Fibroblast of skin of back (primary cell): ENCODE measurements at regions not wholly inside any gene's neighbourhood (a gene's known extent, or its start where the extent isn't known, plus 50 kb on each side); places are given as distances from the start of the nearest gene placed in this dataset.
"Not testable (repeated sequence)": the region's sequence is repeated elsewhere in the genome, so short reads cannot be mapped to it uniquely, and the experiment has no call there.

Experiments
- DNase-seq: peaks from one replicate; pipeline ENCODE4 v3.0.0-alpha.2; 2013

DNA sequence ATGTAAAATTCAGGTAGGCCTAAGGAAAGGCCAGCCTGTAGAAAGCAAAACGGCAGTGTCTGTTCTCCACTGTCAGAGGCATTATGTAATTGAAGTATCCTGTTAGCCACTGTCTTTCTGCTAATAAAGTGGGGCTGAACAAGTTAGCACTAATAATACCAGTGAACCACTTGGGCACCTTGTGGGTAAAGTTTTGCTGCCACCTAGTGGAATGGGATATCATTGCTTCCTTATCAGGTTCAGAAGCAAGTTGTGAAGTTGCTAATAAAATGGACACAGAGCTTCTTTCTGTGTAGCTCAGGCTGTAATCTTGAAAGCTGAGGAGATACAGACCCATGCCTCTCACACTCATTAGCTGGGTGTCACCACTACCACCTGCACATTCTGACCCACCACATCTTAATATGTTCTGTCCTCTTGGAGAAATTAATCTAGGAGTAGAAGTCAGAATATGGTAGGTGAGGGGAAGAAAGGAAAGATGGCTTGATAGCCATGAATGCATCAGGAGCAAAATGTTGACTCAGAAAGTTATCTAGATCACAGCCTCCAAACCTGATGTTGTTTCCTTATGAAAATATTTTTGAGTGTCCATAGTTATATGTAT lies 175.1 kb downstream of the SEPTIN7 start:
- peak; percentile 65 for DNase-seq

DNA sequence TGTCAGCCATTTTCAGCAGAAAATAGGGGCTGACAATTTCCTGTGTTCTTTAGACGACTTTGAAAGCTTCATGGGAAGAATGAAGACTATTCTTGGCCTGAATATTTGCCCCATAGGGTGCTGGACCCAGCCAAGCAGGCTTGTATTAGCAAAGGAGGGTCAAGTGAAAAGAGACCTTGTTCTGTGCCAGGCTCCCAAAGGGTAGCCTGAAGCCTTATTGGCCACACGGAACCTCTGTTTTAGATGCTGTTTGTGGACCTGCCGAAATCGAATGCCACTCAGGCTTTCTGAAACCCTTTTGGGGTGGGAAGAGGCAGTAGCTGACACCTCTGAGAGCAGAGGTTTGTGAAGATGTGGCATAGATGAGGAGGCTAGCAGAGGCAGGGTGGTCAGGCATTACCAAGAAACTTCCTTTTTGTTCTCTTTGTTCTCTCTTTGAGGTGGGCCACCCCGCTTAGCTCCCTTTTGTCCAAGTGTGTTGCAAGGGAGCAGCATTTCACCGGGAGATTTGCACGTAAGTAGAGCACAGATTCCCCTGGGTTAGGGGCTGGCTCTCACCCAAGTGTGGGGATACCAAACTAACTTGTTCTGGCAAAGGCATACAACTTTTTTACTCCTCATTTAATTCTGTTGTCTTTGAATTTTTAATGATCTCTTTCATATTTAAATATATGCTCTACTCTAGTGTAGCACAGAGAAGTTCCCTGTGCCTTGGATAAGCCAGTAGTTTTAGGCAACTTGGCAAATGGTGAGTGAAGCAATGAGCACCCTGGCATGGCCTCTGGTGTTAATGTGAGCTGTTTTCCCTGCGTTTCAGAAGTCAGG lies 174.0 kb upstream of the EEPD1 start:
- DNase-seq = not testable (repeated sequence)

DNA sequence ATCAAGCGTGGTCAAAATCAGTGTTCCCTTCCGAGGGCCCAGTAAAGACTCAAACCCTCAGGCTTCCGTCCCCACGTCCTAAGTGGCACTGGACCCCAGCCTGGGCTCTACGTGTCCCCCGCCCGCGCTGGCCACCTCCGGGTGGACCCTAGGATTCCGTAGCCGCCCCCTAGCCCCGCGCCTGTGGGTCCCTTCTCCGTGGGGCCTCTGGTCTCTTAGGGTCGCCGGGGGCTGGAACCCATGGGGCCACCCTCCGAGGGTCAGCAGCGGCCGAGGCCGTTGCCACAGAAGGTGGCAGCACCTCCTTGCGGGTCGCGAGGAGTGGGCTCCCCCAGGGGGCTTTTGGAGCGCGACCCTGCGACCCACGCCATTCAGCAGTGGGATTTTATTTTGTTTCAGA lies 170.5 kb upstream of the EEPD1 start:
- DNase-seq = no peak

DNA sequence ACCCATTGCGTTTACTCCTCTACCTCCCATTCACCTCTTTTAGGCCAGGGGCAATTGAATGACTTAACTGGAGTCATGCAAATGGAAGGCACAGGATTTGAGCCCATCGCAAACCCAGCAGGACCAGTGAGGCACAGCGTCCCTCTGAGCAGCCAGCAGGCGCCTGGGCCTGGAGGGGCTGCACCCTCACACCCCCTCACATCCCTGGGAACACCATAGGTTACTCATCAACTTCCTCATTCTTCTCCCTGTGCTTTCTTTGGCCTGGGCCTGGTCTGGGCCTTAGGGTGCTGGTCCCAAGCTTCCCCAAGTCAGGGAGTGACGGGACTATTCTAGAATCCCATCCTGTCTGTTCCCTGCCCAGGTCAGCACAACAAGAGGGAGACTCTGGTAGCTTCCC lies 169.4 kb upstream of the EEPD1 start:
- no peak for DNase-seq

DNA sequence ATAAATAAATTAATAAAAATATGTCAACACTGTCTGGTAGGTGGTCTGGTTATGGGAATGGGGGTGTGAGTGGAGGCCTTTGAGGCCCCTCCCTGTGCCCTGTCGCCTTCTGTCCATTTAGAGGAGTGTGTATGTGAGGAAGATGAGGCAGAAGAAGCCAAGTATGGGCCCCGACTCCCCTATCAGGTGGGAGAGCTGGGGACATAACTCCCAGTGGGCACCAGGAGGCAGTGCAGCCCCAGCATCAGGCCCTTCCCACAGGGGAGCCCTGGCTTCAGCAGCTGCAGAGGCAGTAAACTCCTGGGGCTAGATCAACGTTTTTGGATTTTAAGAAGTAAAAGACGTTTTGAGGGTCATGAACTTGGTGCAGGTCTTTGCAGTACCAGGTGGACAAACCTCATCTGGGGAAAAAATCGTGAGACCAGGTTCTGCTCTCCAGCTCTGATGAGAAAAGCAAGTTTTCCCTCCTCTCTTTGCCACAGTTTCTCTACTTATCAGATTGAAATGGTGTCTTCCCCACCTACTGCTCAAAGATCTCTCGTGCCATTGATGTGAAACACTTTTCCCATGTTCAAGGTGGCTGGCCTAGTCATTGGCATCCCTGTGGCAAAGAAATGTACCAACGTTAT lies 167.8 kb upstream of the EEPD1 start:
- DNase-seq = peak; percentile 65

DNA sequence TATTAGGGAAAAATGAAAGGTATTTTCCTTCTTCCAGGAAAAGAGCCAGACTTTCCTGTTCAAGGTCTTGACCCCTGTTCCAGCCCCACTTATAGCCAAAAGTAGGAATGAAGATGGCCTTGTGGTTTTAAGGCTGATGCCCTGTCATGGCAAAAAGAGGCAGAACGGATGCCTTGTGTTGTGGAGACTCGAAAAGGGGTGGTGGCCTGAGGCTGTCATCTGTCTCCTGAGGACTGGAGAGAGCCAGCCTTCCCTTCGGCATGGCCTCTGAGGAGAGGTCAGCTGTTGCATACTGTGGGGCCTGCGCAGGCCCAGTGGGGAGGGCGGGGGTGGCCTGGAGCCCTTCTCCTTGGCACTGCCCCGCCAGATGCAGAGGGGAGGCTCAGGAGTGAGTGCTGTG lies 166.0 kb upstream of the EEPD1 start:
- DNase-seq = no peak

DNA sequence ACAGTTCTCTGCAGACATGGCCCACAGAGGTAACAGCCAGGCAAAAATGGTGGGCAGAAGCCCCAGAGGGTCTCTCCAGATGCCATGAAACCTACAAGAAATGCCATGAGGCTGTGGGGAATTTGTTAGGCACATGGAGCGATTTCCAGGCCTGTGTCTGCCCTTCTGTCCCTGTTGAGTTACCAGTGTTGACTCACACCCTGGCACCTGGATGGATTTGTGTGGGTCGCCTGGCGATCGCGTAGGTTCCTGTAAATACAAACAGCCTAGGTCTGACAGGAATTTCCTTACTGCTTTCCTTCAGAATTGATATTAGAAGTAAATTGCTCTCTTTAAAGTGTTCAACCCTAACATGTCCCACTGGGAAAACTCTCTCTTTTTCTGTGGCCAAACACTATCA lies 164.9 kb upstream of the EEPD1 start:
- no peak for DNase-seq

DNA sequence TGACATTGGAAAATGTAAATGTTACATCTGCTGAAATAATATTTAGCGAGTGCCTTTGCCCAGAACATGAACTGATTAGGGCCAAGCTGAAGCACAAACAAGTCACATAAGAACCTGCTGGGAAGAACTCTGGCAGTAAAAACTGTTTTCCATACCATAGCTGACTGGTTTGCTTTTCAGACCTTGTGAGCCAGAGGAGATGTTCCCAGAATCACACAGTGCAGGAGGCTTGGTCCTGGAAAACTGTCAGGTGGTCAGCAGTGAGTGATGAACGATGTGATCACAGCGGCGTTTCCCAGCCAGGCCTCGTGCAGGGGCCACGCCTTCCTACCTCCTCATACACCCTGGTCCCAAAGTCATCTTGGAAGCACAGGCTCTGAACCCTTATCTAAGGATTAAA lies 164.2 kb upstream of the EEPD1 start:
- no peak for DNase-seq

DNA sequence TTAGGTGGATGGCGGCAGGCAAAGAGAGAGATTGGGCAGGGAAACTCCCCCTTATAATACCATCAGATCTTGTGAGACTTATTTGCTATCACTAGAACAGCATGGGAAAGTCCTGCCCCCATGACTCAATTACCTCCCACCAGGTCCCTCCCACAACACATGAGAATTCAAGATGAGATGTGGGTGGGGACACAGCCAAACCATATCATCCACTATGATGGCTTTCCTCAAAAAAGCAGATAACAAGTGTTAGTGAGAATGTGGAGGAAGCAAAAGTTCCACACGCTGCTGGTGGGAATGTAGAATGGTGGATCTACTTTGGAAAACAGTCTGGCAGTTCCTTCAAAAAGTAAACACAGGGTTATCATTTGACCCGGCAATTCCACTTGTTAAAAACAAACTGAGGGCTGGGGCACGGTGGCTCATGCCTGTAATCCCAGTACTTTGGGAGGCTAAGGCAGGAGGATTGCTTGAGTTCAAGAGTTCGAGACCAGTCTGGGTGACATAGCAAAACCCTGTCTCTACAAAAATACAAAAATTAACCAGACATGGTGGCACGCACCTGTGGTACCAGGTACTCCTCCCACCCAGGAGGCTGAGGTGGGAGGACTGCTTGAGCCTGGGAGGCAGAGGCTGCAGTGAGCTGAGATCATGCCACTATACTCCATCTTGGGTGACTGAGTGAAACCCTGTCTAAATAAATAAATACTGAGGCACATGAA lies 161.4 kb upstream of the EEPD1 start:
- no peak for DNase-seq

DNA sequence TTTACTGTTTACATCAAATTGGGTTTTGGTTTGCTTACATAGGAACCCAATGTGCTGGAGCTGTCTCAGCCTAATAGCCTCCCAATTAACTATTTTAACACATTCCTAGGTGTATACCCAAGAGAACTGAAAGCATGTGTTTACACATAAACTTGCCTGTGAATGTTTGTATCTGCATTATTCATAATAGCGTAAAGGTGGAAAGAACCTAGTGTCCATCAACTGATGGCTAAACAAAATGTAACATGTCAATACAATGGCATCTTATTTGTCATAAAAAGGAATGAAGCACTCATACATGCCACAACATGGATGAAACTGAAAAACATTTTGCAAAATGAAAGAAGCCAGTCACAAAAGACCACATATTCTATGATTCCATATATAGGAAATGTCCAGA lies 160.6 kb upstream of the EEPD1 start:
- peak; percentile 29 for DNase-seq

DNA sequence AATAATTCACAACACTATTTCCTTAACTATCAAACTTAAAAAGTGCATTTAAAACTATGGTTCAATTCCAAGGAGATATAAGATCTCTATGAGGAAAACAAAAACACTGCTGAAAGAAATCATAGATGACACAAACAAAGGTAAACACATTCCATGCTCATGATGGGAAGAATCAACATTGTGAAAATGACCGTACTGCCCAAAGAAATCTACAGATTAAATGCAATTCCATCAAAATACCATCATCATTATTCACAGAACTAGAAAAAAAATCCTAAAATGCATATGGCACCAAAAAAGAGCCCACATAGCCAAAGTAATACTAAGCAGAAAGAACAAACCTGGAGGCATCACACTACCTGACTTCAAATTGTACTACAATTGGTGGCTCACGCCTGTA lies 159.9 kb upstream of the EEPD1 start:
- peak; percentile 32 for DNase-seq

DNA sequence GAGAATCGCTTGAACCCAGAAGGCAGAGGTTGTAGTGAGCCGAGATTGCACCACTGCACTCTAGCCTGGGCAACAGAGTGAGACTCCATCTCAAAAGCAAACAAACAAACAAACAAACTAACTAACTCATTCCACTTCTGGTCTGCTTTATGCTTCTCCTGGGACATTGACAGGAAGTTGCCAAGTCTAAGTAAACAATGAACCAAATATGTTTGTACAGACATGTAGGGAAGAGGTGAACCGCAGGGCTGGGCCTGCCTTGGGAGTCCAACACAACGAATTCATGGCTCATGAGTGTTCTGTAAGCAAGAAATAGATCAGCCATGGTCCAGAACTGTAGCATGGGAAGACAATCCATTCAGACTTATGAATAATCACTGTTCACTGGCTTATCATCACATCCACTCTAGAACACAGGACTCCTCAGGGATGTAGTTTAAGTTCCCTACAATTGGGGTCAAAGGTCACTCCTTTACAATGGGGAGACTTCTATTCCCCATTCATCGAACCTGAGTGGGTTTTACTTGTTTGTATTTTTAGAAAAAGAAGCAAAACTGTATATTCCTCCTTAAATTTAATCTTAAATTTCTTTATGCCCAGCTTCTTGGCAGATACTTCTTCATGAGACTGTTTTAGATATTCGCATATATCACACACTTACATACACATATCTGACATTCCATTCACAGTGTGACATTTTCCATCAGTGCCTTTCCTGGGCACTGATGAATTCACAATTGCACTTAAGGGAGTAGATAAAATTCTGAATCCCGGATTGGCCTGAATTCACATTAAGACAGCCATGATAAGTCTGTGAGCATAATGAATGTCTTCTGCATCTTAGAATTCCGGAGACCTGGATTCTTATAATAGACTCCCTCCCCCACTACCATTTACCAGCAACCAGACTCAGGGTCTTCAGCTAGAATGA lies 159.1 kb upstream of the EEPD1 start:
- peak; percentile 73 for DNase-seq

DNA sequence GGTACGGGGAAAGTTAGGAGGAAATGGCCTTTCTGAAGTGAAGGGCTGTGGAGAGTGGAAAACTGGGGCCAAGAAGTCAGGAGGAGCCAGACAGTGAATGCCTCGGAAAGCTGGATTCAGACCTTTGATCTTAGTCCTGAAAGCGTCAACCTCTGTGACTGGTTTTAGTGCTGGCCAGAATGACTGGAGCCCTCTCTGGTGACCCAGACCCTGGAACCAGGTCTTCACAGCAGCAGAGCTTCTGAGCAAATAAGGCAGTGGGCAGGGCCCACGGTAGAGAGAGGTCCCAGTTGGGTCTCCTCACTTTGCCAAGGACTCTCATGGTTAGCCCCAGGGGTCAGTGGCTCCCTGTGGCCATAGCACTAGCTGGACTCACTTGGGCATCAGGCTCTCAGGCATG lies 157.7 kb upstream of the EEPD1 start:
- DNase-seq = no peak

DNA sequence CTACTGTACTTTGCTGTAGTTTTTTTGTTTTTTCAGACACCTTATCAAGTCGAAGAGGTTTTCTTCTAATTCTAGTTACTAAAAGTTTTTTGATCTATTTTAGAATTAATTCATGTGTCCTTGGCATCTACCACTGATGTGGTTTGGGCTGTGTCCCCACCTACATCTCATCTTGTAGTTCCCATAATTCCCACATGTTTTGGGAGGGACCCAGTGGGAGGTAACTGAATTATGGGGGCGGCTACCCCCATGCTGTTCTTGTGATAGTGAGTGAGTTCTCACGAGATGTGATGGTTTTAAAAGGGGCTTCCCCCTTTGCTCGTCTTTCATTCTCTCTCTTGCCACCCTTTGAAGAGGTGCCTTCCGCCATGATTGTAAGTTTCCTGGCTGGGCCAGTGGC lies 154.6 kb upstream of the EEPD1 start:
- no peak for DNase-seq

DNA sequence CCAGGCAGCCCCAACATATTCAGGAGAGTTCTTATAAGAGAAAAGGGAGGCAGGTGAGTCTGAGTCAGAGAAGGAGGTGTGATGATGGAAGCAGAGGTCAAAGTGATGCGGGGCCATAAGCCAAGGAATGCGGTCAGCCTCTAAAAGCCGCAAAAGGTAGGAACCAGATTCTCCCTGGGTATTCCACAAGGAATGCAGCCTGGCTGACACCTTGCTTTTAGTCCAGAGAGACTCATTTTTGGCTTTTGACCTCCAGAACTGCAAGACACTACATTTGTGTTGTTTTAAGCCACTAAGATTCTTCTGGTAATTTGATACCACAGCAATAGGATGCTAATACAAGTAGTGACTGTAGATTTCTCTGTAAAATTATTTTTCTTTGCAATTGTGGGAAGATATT lies 151.5 kb upstream of the EEPD1 start:
- no peak for DNase-seq

DNA sequence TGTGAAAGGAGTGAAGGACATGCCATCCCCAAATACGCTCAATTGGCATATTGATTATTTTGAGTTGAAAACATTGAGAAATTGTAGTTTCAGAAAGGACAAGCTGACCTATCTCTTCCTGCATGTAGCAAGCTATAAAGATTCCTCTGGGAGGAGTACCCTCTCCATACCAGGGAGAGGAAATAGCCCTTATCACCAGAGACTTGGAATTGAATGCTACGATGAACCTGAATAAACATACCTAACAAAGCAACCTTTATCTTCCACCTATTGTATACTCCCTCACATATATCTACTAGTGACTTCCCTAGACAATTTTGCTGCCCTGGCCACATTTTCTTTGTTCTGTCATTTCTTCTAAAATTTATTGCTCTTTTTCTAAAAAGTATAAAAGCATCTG lies 150.2 kb upstream of the EEPD1 start:
- no peak for DNase-seq

DNA sequence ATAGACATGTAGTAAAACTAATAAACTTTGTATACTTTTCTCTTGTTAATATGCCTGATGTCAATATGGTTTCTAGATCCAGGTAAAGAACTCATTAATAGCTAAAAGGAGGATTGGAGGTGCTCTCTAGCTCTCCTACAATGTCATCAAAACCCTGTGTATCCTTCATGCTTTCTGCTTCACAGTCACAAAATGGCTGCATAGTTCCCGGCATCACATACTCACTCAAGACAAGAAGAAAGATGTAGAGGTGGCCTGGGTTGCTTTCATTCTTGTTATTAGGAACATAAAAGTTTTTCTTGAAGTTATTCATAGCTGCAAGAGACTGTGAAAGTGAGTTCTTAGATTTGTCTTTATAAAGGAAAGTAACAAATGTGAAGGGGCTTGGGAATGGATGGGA lies 149.7 kb upstream of the EEPD1 start:
- no peak for DNase-seq

DNA sequence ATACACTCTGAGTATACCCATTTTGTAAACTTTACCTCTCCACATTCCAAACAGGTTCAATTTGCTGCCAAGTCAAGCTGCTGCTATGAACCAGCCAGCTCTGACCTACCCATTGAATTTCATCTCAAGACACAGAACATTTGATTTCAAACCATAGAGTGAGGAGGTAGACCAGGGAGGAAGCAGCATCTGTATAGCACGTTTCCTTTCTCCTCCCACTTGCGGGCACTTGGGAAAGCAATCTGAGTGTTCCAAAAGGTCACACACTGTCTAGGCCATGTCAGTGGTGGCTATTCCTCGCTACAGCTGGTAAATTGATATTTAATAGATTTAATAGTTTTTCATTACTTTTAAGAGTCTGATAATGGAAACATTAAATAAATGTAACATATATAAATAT lies 147.8 kb upstream of the EEPD1 start:
- no peak for DNase-seq

DNA sequence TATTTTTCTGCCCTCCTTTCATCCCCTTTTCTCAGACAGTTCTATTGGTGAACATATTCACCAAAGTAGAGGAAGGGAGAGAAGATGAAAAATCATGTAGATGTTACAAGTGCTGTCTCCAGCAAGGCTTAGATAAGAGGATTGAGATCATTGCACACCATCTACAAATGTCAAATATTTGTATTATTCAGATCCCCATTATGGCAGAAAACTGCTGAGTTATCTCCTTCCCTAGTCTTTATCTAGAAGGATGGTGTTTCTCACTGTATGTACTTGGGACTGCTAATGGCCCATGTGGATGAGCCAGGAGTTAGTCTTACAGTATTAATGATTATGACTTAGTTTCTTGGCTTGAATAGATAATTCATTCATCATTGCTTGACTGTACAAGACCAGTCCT lies 147.2 kb upstream of the EEPD1 start:
- DNase-seq = no peak

DNA sequence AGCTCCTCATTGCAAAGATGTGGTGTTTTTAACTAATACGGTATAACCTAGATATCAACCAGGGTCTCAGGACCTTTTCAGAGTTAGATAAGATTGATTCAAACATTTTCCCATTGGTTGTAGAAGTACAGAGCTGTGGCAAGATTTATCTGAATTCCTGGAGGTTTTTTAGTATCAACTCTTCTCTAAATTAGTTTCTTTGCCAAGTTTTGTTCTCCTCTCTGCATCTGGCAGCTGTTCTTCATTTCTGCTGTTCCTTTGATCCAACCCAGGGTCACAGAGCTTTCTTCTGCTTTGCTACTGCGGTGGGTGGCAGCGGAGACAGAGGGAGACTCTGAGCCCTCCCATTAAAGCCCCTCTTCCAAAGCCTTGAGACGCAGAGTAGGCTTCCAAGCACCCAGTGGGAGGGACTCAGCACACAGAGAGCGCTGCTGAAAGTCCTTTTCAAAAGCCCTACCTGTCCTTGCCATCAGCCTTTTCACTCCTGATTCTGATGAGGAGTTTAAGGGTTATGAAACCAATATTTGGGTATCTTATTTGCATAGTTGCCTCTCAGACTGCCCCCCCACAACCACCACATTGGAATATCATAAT lies 146.3 kb upstream of the EEPD1 start:
- no peak for DNase-seq

DNA sequence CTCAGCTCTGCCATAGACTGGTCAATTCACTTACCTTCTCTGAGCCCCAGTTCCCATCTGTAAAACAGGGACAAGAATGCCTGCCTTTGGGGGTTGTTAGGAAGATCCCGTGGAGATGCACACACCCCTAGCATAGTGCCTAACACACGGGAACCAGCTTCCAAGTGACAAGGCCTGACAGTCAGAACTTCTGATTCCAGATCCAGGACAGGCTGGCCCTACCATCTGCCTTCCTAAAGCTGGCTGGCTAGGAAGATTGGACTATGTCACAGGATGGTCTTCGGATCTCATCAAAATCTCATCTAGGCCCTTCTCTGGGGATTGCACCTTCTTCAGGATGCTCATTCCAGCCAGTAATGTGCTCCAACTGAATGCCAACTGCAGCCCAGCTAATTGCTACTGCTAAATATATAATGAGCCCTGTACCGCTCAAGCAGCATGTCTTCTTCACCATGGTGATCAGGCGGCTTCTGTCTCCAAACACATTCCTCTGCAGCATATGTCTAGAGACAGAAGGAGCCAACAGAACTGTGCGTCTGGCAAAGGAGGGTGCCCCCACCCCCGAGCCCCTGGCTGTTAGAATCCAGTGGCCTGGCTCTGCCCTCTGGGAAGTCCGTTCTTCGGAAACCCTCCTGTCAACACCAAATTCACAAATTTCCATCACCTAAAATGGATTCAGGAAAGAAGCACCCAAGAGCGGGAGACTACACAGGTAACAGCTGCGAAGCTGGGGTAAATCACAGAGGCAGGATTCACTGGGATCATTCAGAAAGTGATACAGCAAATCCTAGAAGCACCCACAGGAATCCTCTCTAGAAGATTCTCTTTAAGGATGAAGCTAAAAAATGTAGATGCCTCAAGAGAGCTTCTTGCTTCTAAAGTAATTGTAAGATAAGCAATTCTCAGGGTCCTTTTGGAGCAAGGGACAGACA lies 142.1 kb upstream of the EEPD1 start:
- DNase-seq = no peak
